NCI-H524 (cell line): ENCODE measurements at regions not wholly inside any gene's neighbourhood (a gene's known extent, or its start where the extent isn't known, plus 50 kb on each side); places are given as distances from the start of the nearest gene placed in this dataset.
A peak's percentile ranks its signal among the peaks of the same experiment; 100 is the strongest.

ENCODE experiments used
- DNase-seq, 2 experiments: peaks; one replicate each; lab custom pipeline; 2025; lab: John Stamatoyannopoulos, UW

GRCh38 chr1:114224196-114224907, 70.7 kb upstream of the SYT6 start:
- no peak for DNase-seq

- no peak for DNase-seq
Observed at GRCh38 chr1:114222920-114223319, 69.3 kb upstream of the SYT6 start.

- DNase-seq: peak in 1 of 2 experiments; percentile 48
Observed at GRCh38 chr1:114219172-114219868, 65.7 kb upstream of the SYT6 start.

- no peak for DNase-seq
Observed at GRCh38 chr1:114218361-114219171, 64.9 kb upstream of the SYT6 start.

GRCh38 chr1:114216431-114217173, 62.9 kb upstream of the SYT6 start:
- DNase-seq: peak; percentile 15 to 77

GRCh38 chr1:114215436-114215835, 61.8 kb upstream of the SYT6 start:
- DNase-seq: peak in 1 of 2 experiments; percentile 41

GRCh38 chr1:114214016-114214415, 60.3 kb upstream of the SYT6 start:
- DNase-seq: no peak

- peak in 1 of 2 experiments; percentile 15 for DNase-seq
Observed at GRCh38 chr1:114209971-114210370, 56.3 kb upstream of the SYT6 start.

GRCh38 chr1:114208714-114209113, 55.0 kb upstream of the SYT6 start:
- DNase-seq: peak in 1 of 2 experiments; percentile 5

- DNase-seq: no peak
Observed at GRCh38 chr1:114208106-114208505, 54.4 kb upstream of the SYT6 start.

GRCh38 chr1:114207635-114208034, 54.0 kb upstream of the SYT6 start:
- no peak for DNase-seq

- DNase-seq: no peak
Observed at GRCh38 chr1:114206392-114206791, 52.7 kb upstream of the SYT6 start.

- DNase-seq: no peak
Observed at GRCh38 chr1:114203595-114204128, 50.0 kb upstream of the SYT6 start.
